ENCODE measurements at regions not wholly inside any gene's neighbourhood (a gene's known extent, or its start where the extent isn't known, plus 50 kb on each side); places are given as distances from the start of the nearest gene placed in this dataset.

DNA sequence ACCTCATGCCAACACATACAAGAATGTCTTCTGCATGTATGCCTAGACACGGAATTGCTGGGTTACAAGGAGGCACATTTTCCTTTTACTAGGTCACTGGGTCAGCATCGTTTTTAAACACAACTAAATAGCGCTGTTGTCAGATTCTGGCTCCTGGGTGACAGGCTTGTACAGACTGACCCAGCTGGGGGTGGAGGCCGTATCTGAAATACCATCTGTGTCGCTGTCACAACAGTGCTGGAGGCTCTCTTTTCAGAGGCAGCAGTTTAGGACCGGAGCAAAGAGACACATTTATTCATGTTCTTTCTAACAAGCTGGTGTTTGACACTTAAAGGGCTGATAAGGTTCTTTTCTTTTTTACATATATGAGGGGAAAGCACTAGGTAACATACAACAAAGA, 403.0 kb upstream of the ASIC2 start:
- H3K27ac ChIP-seq: no peak overlapping the region
- TF ChIP-seq POLR2A (IDR thresholded peaks at IDR 0.05): no peak
- TF ChIP-seq, protein P1, sequence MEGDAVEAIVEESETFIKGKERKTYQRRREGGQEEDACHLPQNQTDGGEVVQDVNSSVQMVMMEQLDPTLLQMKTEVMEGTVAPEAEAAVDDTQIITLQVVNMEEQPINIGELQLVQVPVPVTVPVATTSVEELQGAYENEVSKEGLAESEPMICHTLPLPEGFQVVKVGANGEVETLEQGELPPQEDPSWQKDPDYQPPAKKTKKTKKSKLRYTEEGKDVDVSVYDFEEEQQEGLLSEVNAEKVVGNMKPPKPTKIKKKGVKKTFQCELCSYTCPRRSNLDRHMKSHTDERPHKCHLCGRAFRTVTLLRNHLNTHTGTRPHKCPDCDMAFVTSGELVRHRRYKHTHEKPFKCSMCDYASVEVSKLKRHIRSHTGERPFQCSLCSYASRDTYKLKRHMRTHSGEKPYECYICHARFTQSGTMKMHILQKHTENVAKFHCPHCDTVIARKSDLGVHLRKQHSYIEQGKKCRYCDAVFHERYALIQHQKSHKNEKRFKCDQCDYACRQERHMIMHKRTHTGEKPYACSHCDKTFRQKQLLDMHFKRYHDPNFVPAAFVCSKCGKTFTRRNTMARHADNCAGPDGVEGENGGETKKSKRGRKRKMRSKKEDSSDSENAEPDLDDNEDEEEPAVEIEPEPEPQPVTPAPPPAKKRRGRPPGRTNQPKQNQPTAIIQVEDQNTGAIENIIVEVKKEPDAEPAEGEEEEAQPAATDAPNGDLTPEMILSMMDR (IDR thresholded peaks at IDR 0.05): no peak
- no peaks in the 10 kb centered on the region for H3K9me3 ChIP-seq
- no peak for ATAC-seq
- whole genome bisulfite sequencing, 4 donors: 65 to 71% (median 70%) methylated on average over 6 of the region's 6 CpGs
- H3K4me1 ChIP-seq: no peaks in the 10 kb centered on the region
- no peaks in the 10 kb centered on the region for H3K36me3 ChIP-seq
- H3K4me3 ChIP-seq: no peak overlapping the region
- peaks cover 0 to 16% (median 0%) of the 10 kb centered on the region in 9 donors for H3K27me3 ChIP-seq
- no peak for DNase-seq
- intact Hi-C loops (cut with DNase I): no loop called here

DNA sequence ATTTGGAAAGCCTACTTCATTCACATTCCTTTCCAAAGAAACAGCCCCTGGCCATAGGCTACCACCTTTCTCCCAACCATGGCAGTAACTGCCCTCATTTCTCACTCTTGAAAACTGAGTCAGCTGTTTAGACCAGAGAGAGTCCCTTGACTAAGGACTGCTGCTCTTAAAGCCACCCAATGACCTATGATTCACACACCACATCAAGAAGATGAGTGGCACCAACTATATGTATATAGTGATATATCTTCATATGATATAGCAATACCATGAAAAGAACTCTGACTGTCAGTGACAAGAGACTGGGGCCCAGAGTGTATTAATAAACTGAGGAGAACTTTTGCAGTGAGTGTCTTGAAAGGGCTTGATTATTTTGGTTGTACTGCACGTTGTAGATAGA, 404.5 kb upstream of the ASIC2 start:
- no peak for DNase-seq
- intact Hi-C loops (cut with DNase I): no loop called here
- 55 to 76% (median 65%) methylated on average over 1 of the region's 1 CpG for WGBS, 4 donors

DNA sequence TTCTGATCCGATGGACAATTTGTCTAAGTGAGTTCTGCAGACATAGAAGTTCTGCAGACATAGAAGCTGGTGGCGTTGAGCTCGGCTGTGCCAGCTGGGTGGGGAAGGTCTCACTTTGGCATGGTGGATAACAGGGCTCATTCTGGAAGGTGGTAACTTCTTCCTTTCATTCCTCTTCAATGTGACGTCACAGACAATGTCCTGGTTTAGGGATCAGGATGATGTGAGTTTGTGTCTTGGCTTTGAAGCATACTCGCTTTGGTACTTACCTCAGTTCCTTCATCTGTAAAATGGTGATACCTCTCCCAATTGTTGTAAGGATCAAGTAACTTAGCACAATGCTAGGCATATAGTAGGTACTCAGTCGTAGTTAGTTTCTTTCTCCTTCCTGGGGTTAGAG, 408.8 kb upstream of the ASIC2 start:
- DNase-seq: no peak
- TF ChIP-seq, protein P1 (IDR thresholded peaks at IDR 0.05): no peak
- TF ChIP-seq POLR2A (IDR thresholded peaks at IDR 0.05): no peak
- intact Hi-C loops (cut with DNase I): no loop called here
- Histone ChIP-seq H3K9me3 (no peaks in the 10 kb centered on the region), H3K27me3 (peaks cover 0 to 21% (median 0%) of the 10 kb centered on the region in 9 donors), H3K4me3 (no peak overlapping the region), H3K4me1 (no peaks in the 10 kb centered on the region), H3K36me3 (no peaks in the 10 kb centered on the region), H3K27ac (no peak overlapping the region)
- 79 to 88% (median 86%) methylated on average over 6 of the region's 6 CpGs for WGBS, 4 donors
- no peak for ATAC-seq

More for the DNA sequence above, 404.5 kb upstream of the ASIC2 start:
- H3K9me3 ChIP-seq: no peaks in the 10 kb centered on the region
- TF ChIP-seq POLR2A (IDR thresholded peaks at IDR 0.05): no peak
- TF ChIP-seq, protein P1 (IDR thresholded peaks at IDR 0.05): no peak
- no peaks in the 10 kb centered on the region for H3K36me3 ChIP-seq
- H3K4me3 ChIP-seq: no peak overlapping the region
- H3K27me3 ChIP-seq: peaks cover 0 to 16% (median 0%) of the 10 kb centered on the region in 9 donors
- ATAC-seq: no peak
- no peaks in the 10 kb centered on the region for H3K4me1 ChIP-seq
- H3K27ac ChIP-seq: no peak overlapping the region

DNA sequence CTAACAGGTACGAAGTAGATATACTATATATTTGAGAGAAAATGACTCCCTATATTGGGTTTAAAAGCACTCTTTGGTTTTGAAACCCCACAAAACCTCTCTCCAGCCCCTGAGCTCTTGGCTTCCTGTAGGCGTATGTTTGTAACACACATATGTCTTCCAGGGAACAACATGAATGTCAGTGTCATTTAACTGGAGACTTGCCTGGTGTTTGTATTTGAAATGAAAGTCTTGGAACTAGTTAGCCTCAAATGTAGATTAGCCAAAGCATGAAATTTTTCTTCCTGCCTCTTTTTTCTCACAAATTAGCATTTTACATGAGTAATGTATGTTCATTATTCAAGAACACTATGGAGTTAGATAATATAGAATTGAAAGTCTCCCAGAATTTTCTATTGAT, 411.8 kb upstream of the ASIC2 start:
- intact Hi-C loops (cut with DNase I): no loop called here
- no peak overlapping the region for H3K27ac ChIP-seq
- H3K36me3 ChIP-seq: no peaks in the 10 kb centered on the region
- peaks cover 0 to 14% (median 3%) of the 10 kb centered on the region in 9 donors for H3K27me3 ChIP-seq
- TF ChIP-seq, protein P1 (IDR thresholded peaks at IDR 0.05): no peak
- no peak for TF ChIP-seq POLR2A (IDR thresholded peaks at IDR 0.05)
- no peak overlapping the region for H3K4me3 ChIP-seq
- no peak for ATAC-seq
- no peak for DNase-seq
- 70 to 87% (median 76%) methylated on average over 2 of the region's 2 CpGs for WGBS, 4 donors
- no peaks in the 10 kb centered on the region for H3K4me1 ChIP-seq
- no peaks in the 10 kb centered on the region for H3K9me3 ChIP-seq

Measured in heart left ventricle (tissue), 16 donors.